NCI-H2196 treated with DMSO at 0.1 percent for 48 hours (cell line): ENCODE measurements at regions not wholly inside any gene's neighbourhood (a gene's known extent, or its start where the extent isn't known, plus 50 kb on each side); places are given as distances from the start of the nearest gene placed in this dataset.

Experiments
- DNase-seq: peaks from one replicate; lab custom pipeline; 2025; ENCODE audit not compliant: unreplicated experiment; lab: John Stamatoyannopoulos, UW

DNA sequence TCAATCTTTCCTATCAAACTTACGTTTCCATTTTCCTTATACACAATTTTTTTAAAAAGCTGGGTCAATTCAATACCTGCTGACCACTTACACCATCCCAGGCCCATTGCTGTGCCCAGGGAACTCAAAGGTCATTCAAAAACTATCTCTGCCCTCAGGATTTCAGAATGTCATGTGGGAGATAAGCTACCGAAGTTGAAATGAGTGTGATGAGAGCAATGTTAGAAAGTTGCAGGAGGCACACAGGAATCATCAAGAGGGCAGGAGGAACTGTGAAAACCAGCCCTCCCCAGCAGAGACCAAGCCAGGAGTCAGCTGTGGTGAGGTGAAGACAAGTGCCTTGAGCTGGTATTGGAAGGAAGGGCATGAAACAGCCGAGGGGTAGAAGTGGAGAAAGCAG lies 195.9 kb downstream of the HS3ST3A1 start:
- DNase-seq, result no peak

DNA sequence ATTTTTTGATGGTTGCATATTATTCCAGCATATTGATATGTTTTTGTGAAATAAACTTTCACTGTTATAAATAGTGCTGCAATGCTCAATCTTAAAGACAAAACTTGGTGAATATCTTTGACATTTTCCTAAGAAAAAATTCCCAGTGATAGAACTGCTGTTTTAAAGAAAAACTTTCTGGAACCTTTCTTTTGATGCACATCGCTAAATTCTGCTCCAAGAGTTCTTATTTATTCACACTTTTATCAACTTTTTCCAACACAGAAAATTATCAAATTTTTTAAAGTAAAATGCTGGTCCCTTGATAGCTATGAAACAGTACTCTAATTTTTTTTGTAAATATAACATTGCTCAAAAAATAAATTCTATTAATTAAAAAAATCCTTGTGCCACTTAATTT lies 196.6 kb downstream of the HS3ST3A1 start:
- DNase-seq, result no peak

DNA sequence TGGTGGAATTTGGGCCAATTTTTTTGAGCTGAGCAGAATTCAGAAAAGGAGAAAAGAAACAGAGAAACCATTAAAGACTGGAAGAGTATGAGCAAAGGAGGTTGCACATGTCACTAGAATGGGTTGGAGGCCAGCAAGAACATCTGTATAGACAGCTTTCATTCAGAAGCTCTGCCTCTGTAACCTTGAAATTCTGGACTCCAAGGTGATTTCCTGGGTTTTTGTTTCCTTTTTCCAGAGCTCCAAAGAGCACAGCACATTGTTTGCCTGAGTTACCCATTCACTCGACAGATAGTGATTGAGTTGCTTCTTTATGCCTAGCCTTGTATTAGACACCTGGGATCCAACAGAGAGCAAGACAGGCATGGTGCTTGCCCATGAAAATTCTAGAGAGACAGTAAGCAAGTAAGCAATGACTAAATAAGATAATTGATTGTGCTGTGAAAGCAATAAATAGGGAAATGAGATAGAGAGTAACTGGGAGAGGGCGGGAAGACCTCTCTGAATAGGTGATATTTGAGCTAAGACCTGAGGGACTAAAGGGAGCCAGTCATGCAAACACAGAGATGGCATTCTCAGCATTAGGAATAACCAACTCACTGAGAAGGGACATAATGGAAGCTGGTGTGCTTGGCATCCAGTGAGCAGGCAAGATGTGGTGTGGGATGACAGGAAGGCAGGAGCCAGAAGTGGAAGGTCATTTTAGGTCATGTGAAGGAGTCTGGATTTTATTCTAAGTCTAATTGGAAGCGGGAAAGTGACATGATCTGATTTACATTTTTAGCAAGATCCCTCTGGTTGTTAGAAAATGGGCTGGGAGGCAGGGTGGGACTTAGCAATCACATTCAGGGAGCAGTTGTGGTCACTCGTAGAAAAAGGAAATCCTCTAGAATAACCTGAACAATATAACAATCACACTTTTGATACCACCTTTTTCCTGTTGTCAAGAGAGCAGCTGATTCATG lies 197.5 kb downstream of the HS3ST3A1 start:
- DNase-seq, result no peak

DNA sequence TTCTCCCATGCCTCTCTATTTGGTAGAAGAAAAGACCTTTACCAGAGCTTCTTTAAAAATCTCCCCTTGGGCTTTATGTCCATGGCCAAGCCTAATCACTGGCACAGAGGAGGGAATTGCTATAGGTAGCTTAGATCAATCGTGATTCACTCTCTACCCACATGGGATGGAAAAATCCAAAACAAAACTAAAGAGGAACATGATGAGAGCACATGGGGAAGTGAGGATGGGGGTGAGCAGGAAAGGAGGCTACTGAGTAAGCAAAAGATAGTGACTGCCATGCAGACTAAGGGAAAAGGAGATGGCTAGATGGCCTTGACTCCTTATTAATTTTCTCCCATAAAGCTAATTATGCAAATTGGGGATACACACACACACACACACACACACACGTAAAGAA lies 201.2 kb downstream of the HS3ST3A1 start:
- no peak for DNase-seq

DNA sequence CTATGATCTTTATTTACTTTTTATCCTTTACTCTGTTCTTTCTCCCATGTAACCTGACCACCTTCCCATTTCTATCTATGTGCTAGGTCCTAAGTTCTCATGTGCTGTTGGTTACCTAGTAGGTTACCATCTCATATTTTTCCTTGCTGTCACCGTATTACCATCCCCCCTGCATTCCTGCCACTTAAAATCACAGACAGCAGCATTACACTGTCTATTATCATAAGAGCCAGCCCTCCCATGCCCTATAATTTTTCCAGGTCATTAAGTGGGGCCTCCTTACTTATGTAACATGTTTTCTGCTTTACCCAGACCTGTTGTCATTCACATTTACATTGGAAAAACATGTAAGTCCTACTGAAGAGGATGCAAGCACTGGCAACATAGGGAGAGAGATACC lies 202.9 kb downstream of the HS3ST3A1 start:
- no peak for DNase-seq

DNA sequence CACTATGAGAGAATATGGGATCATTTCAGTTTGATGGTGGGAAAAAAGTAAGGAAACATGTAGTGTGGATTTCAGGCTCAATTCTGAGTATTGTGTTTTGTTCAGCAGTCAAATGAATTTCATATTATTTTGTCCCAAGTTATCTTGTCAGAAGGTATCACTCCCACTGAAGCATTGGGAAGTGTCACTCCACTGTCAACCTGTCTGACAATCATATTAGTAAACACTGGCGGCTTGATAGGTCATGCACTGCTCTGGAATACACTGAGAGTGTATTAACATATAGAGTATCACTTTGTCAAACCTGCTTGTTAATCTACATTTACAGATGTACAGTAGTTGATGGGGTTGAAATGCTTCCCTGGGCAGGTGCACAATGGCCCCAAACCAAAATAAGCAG lies 203.6 kb downstream of the HS3ST3A1 start:
- DNase-seq, result no peak

DNA sequence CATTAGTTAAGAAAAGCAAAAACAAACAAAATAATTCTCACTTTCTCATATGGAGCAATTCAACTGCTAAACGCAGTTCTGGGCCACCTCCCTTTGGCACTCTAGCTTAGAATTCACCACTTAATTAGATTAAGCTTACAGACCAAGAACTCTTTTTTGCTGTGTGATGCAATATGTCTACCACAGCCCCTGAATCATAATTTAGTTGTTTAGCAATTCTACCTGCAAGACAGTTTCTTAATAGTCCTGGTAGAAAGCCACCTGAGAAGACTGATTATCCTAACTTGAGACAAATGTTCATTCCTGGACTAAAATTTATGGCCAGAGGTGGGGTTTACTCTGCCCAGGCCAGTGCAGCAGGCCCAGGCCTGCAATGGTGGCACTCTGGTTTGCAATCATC lies 205.9 kb downstream of the HS3ST3A1 start:
- DNase-seq, result no peak

DNA sequence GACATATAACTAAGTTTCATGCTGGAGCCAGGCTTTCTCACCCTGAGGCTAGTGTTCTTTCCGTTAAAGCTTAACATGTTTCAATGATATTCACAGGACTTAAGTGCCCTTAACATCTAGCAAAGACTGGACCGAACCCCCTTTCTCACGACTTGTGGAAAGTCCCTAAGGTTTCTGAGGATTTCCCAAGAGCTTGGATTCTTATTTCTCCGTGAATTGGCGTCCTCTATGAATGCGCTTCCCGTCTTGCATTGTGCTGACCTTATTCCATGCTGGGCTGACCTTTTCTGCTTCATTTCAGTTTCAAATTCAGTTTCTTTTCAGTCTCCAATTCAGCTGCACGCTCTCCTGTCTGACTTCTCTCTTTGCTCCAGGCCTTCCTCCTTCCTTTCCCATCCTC lies 206.4 kb downstream of the HS3ST3A1 start:
- DNase-seq, result no peak

DNA sequence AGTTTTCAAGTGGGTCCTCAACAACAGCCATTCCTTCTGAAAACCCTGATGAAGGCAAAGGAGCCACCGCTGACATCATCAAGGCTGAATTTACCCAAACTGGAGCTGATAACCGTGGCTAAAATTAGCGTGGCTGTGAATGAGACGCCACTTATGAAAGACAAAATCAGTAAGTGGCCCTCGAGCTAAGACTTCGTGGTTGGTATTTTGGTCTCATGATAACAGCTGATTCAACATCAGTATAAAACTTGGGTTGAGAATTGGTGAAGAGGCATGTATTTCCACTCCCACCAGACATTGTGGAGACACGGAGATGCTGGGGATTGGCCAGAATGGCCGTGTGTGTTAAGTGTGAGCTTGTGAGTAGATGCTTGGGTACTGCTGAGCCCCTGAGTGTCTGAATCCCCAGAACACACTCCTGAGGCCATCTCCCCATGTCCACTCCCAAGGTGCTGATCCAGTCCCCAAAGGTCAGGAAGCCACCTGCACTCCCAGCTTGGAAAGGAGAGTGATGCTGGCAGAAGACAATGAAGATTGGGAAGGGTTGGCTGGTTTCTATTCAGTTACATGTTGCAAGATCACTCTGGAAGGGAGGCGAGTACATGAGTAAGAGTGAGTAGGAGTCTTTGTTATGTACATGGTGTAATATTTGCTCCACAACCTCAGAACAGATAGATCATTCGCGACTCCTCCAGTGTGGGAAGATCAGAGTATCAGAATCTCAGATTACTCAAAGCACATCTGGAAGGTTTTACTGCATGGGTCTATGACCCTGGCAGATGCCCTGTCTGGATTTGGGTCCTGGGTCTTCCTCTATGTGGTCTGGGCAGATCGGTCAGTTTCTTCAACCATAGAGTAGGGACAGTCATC lies 207.7 kb downstream of the HS3ST3A1 start:
- DNase-seq, result no peak

DNA sequence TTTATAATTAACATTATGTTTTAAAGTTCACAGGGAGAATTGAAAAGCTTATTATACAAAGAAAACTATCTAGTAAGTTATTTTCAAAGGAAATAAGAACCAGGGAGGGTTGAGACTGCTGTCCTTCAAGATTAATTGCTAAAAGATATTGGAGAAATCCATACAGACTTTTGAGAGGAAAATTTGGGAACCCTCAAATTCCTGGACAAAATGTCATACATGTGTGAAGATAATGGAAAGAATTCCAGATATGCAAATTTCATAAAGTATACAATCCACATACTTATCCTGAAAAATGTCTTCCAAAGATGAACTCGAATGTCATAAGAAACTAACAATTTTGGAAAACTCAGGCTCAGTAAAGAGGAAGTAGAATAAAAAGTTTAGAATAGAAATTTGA lies 213.8 kb downstream of the HS3ST3A1 start:
- DNase-seq, result no peak

DNA sequence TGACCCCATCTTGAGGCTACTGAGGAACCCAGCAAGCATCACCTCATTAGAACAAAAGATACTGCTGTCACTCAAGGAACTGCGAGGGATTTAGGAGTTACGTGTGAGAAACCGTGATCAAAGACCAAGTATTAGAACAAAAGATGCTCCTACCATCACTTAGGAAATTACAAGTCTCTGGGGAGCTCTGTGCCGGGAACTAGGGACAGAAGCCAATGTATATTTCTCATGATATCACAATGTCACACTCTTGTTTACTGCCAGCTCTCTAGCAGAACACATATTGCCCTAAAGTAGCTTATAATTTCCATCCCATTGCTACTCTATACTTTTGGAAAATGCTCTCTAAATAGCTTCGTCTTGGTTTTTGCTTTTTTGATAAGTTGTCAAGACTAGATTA lies 214.5 kb downstream of the HS3ST3A1 start:
- no peak for DNase-seq

DNA sequence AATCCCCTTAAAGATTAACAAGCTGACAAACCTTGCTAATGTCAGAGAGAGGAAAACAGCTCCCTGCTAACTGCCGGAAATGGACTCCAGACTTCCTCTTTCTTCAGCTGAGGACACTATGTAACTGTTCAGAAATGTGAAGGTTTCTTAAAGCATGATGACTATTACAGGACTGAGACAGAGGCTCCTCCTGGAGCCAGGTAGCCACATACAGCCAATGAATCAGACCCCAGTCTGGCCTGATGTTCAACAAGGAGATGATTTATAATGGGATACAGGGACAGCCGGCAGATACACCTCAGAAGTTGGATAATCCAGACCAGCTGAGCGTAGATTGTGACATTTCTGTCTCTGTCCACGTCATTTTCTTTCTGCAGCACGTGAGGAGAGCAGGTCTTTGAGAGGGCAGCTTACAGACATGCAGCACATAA lies 216.2 kb downstream of the HS3ST3A1 start:
- DNase-seq, result no peak

DNA sequence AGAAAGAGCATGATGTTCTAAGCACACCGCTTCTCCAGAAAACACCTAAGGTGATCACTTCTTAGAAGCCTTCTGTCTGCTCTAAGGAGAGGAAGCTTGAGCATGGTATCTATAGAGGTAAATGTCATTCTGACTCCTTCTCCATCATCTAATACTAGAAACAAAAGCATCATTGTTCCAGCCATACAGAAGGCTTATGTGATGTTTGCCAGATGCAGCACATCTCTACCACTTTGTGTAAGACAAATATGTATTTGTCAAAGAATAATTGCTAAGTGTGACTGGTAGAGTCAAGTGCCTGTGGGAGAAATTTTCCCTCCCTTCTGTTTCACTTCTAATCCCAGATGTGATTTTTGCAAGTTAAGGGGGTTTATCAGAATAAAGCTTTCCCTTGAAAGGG lies 217.1 kb downstream of the HS3ST3A1 start:
- DNase-seq, result no peak

DNA sequence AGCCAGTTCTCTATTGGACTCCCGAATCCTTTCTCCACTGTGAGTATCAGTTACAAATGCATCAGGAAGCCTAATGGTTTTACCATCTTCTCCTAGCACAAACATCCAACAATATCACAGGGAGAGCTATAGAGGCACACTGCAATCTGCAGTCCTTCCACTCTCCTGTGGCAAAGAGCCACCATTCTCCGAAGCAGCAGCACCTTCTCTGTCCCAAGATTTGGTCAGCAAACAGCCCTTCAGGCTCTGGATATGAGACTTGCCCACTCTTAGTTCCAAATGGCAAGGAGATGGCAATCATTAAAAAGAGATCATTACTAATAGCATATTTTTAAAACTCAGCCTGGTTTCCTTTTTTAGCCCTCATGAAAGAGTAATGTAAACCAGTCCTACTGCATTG lies 223.4 kb downstream of the HS3ST3A1 start:
- no peak for DNase-seq

DNA sequence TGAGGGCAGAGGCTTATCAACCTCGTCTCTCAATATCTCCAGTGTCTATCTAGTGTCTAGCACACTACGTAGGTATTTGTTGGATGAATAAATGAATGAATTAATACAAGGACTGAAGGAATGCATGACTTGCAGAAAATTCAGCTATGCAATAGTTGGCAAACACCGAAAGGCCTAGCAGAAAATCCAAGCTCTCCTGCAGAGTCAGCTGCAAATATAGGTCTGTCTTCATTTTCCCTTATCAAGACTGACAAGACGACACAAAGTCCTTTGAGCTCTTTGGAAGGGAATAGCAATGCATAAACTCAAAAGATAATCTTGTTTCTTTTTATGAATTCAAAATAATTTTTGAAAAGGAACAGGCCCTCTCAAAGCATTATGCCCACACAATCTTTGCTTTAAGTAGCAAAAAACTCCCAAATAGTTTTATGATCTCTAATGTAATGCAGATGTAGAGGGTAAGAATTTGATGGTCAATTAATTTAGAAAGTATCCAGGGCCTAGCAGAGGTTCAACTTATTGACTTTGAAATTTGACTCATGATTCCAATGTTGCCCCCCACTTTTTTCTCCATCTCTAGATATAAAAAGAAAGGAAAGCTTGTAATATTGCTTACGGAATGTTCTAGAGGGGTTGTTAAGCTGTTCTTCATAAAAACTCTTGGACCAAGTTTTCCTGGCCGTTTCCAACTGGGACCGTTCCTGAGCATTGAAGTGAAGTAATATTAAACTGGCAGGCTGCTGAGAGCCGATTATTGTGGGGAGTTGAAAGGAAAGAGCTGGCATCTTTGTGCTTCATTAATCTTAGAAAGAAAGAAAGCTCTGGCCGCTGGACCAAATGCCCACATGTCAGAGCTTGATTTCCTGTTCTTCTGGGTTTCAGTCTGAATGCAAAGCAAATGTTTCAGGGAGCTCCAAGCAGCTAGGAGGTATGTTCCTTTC lies 227.3 kb downstream of the HS3ST3A1 start:
- no peak for DNase-seq

DNA sequence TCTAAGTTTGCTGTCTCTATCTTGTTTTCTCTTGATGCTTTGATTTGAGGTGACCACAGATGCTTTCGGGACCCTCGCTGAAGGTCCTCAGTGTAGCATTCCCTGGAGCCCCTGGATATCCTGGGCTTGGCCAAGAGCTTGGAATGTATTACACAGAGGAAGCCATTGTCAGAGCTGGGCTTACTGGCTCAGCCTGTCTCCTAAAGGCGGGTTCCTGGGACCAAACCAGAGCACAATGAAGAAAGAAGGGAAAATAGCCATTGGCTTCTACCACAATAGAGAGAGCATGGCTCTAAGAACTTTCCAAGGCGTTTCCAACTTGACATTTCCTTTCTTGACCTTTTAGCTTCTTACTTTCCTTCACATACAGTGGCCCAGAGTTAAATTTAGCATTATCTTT lies 229.3 kb downstream of the HS3ST3A1 start:
- no peak for DNase-seq

DNA sequence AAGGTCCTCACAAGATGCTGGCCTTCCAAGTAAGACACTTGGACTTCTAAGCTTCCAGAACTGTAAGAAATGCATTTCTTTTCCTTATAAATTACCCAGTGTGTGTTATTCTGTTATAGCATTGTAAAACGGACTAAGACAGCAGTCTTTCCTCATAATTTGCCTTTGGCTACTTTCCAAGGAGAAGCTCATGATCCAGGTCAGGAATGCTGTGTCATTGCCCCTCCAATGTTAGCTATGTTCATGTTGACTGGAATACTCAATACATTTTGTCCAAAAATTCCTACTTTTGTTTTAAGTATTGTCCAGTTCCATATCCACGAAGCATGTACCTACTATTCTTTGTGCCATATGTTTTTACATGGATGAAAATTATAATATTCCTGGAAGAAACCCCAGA lies 234.6 kb downstream of the HS3ST3A1 start:
- no peak for DNase-seq

DNA sequence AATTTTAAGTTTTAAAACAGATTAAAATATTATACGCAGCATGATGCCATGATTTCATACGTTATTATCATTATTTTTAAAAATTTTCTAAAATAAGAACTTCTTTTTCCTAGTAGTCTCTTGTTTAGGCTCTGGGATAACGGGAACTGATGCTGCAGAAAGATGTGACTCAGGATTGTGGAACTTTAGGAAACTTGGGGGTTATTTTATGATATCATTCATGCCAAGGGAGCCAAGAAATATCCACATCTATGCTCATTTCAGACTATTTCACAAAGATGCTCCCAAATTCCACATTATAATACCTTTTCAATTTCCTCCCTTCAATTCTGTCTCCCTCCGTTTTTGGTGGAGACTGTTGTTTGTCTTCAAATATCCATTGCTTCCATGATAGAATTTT lies 236.4 kb downstream of the HS3ST3A1 start:
- DNase-seq, result no peak

DNA sequence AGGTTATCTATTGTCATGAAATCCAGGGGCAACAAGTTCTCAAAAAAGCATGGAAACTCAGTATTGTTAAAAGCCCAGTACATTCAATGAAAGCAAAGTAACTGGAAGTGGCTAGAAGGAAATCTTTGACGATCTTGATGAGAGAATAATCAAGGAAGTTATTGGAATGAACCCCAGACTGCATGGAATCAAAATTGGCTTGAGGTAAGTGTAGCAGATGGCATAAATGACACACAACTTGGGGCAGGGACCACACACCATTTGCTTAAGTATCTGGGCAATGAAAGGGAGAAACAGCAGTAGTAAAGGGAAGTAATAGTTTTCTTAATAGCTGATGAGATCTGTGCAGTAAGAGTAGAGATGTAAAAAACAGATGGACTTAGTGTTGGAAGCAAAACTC lies 238.0 kb downstream of the HS3ST3A1 start:
- no peak for DNase-seq

DNA sequence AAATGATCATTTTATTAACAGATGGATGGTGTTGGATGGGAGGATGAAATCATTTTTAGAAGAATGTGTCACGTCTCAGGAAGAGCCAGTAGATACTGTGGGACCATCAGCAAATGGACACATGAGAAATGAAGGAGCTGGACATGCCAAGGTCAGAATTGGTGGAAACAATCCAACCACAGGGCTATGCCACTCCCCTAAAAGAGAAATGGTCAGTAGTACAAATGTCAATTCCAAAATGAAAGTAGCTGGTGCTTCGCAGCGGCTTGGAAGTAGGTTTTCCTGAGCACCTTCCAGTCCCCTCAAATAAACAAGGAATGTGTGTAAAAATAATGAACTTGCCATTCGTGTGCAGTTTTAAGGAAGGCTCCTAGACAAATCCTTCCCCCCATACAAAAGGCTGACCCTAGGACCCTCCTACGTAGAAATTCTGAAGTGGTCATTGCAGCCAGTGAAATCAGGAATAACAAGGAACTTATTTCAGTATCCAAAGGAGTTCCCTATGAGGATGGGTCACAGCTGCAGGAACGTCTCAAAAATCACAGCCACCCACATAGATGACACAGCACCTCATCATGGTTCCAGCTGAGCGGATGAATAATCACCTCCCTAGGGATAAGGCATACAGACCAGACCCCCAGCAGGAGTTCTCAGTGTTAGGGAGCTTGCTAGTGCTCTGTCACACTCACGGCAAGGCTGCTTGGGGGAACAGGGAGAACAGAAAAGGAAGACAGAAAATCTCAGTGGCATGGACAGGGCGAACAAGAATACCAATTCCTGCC lies 239.2 kb downstream of the HS3ST3A1 start:
- no peak for DNase-seq
